ENCODE measurements at regions not wholly inside any gene's neighbourhood (a gene's known extent, or its start where the extent isn't known, plus 50 kb on each side); places are given as distances from the start of the nearest gene placed in this dataset.

DNA sequence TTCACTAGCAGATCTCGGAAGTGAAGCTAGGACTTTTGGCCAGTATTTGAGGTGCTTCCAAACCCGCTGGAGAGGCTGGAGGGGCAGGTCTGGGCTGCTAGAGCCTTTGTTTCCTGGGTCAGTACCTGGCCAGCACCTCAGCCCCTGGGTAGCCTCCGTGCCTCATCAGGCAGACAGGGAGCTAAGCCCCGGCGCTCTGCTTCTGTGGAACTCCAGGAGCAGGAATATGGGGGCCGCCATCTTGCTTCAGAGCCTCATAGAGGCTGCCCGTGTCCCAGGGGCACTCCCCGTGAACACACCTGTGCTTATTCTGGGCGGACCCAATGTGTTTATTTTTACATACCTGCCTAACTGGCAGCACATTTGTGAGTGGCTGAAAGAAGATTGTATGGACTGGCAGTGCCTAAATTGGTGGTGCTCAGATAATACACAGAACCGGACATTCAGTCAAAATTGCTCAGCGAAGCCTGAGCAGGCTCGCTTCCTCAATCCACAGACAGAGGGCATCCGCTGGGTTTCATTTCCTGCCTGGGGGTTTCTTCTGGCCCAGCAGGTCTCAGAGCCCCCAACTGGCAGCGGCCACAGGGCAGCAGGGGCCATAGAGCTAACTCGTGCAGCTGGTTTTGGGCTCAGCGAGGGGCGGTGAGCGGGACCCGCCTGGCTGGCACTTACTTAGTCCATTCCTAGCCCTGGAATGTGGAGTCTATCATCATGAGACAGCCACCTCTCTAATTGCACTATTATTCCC, 176.8 kb upstream of the ALKAL2 start:
- TF ChIP-seq, protein P1, sequence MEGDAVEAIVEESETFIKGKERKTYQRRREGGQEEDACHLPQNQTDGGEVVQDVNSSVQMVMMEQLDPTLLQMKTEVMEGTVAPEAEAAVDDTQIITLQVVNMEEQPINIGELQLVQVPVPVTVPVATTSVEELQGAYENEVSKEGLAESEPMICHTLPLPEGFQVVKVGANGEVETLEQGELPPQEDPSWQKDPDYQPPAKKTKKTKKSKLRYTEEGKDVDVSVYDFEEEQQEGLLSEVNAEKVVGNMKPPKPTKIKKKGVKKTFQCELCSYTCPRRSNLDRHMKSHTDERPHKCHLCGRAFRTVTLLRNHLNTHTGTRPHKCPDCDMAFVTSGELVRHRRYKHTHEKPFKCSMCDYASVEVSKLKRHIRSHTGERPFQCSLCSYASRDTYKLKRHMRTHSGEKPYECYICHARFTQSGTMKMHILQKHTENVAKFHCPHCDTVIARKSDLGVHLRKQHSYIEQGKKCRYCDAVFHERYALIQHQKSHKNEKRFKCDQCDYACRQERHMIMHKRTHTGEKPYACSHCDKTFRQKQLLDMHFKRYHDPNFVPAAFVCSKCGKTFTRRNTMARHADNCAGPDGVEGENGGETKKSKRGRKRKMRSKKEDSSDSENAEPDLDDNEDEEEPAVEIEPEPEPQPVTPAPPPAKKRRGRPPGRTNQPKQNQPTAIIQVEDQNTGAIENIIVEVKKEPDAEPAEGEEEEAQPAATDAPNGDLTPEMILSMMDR (IDR thresholded peaks at IDR 0.05), result no peak

DNA sequence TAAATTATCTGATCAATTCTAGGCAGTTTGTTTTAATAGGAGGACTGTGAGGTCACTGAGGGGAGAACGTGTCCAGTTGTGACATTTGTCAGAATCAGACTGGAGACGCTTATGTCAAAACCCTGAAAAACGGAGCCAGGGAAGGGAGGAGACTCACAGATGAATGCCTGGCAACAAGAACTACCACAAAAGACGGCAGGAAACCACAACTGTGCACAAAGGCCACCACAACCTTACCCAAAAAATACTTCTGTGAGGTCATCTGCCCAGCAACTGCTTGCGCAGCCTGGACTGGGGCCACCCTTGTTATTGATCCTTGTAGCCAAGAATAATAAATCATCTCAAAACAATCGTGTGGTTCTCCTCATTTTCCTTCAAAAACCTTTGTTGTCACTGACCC, 173.0 kb upstream of the ALKAL2 start:
- TF ChIP-seq, protein P1 (IDR thresholded peaks at IDR 0.05), result no peak

DNA sequence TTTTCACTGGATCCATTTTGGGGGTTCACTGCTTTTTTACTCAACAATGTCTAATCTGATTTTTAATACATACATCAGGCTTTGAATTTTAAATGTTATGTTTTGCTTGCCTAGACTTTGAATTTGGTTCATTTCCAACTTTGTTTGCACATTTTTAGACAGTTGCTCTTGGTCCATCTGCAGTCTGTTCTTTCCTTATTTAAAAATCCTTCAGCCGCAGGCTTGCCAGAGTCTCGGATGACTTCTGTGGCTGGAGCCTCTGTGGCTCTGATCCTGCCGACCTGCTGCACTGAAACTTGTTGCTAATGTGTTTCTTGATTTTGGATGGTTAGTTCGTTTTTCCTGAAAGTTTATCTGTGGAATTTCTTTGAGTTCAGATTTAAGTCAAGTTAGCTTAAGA, 172.0 kb upstream of the ALKAL2 start:
- TF ChIP-seq, protein P1 (IDR thresholded peaks at IDR 0.05), result no peak

GRCh38 chr2:458425-458815, 170.5 kb upstream of the ALKAL2 start:
- TF ChIP-seq, protein P1 (IDR thresholded peaks at IDR 0.05), result no peak

DNA sequence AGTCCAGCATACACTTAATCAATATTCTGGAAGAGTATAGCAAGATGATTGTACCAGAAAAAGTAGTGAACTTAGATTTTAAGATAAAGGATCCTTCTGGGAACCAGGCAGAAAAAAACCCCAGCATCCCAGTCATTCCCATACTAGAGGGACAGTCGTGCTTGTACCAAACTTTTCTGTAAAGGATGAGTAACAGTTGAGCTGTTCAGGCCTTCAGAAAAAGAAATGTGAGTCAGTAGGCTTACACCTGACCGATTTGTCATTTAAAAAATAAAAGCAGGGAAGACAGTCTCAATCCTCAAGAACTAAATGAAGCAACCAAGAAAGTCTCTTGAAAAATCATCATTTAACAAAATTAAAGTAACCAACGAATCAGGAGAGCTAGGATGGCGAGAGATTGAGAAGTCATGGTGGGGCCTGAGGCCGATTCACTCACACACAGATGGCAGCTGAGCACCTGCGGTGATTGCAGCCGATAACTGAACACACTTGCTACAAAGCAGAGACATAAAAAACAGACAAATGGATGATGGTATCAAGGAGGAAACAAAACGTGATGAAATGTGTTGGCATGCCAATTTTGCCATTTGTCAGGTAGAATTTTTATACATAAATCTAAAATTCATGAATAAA, 170.0 kb upstream of the ALKAL2 start:
- TF ChIP-seq, protein P1 (IDR thresholded peaks at IDR 0.05), result no peak

- TF ChIP-seq, protein P1 (IDR thresholded peaks at IDR 0.05), result no peak
Observed at GRCh38 chr2:457262-457661, 169.4 kb upstream of the ALKAL2 start.

- TF ChIP-seq, protein P1 (IDR thresholded peaks at IDR 0.05), result no peak
Observed at GRCh38 chr2:455913-456312, 168.0 kb upstream of the ALKAL2 start.

Measured in LNCAP (cell line).